HepG2 (cell line): ENCODE measurements at regions not wholly inside any gene's neighbourhood (a gene's known extent, or its start where the extent isn't known, plus 50 kb on each side); places are given as distances from the start of the nearest gene placed in this dataset.

Experiments used
- CTCF ChIP-seq: sonication (generic); formaldehyde crosslinking; IDR thresholded peaks from 2 replicates; pipeline ENCODE4 v1.5.0; 2020; ENCODE audit warnings: mild to moderate bottlenecking, missing genetic modification reagents, moderate library complexity
- SAFB2 ChIP-seq: sonication (generic); formaldehyde crosslinking; IDR thresholded peaks from 2 replicates; pipeline ENCODE4 v1.5.1; 2020; ENCODE audit warnings: missing genetic modification reagents, low read depth, mild to moderate bottlenecking, borderline replicate concordance
- USF2 ChIP-seq, 2 experiments: sonication (generic) in 1 of 2; formaldehyde crosslinking in 1 of 2; IDR thresholded peaks; 2 replicates each; pipeline versions ENCODE4 v1.5.1 to v1.6.1; 2011 to 2020; ENCODE audit warnings: borderline replicate concordance in 1 of 2, low read depth in 1 of 2, low read length in 1 of 2, mild to moderate bottlenecking in 1 of 2, missing genetic modification reagents in 1 of 2, moderate library complexity in 1 of 2
- ZIK1 ChIP-seq: sonication (generic); formaldehyde crosslinking; IDR thresholded peaks from 2 replicates; pipeline ENCODE4 v1.5.0; 2020; ENCODE audit warnings: mild to moderate bottlenecking, low read depth, missing genetic modification reagents, borderline replicate concordance

GRCh38 chrX:9355739-9356138 is 109.1 kb upstream of the TBL1X start:
- TF ChIP-seq CTCF (CRISPR knock-in tag) (no peak), USF2 (IDR thresholded peaks at IDR 0.05; ENCODE audit: low read depth, low read length) (no peak), USF2 (CRISPR knock-in tag; IDR thresholded peaks at IDR 0.05; ENCODE audit: borderline replicate concordance) (no peak), ZIK1 (CRISPR knock-in tag) (no peak), SAFB2 (CRISPR knock-in tag) (no peak)
